ENCODE measurements at regions not wholly inside any gene's neighbourhood (a gene's known extent, or its start where the extent isn't known, plus 50 kb on each side); places are given as distances from the start of the nearest gene placed in this dataset.

DNA sequence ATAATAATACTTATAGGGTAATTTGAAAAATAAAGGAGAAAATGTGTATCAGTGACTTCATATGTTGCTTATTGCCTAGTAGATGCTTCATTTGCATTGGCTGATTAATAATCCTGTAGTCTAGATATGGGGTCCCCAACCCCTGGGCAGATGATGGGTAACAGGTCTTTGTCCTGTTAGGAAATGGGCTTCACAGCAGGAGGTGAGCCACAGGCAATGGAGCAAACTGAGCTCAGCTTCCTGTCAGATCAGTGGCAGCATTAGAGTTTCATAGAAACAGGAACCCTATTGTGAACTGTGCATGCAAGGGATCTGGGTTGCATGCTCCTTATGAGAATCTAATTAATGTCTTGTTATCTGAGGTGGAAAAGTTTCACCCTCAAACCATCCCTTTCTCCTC, 1049.5 kb upstream of the EPHA7 start:
- Histone ChIP-seq H3K9ac (no peak overlapping the region), H3K79me2 (ENCODE audit: low read depth) (no peaks in the 10 kb centered on the region), H3K4me2 (no peak overlapping the region), H3K27me3 (no peaks in the 10 kb centered on the region), H3K4me1 (peaks cover 4% of the 10 kb centered on the region), H4K20me1 (ENCODE audit: low read depth) (no peaks in the 10 kb centered on the region), H3F3A (ENCODE audit: low read depth) (no peaks in the 10 kb centered on the region), H3K4me3 (no peak overlapping the region), H2AFZ (replicated peaks) (no peak overlapping the region), H3K9me3 (ENCODE audit: low read depth) (no peaks in the 10 kb centered on the region), H3K36me3 (no peaks in the 10 kb centered on the region), H3K27ac (no peak overlapping the region)
- Mint-ChIP-seq H3K4me1 (no peaks in the 10 kb centered on the region), H3K4me3 (no peak overlapping the region), H3K9me3 (no peaks in the 10 kb centered on the region), H3K36me3 (no peaks in the 10 kb centered on the region), H3K27me3 (ENCODE audit: insufficient read depth, low read depth) (no peaks in the 10 kb centered on the region), H3K27ac (no peak overlapping the region)
- TF ChIP-seq CTCF (IDR thresholded peaks at IDR 0.05), result no peak
- no peak for TF ChIP-seq EZH2 (IDR thresholded peaks at IDR 0.05)
- TF ChIP-seq EZH2phosphoT487 (IDR thresholded peaks at IDR 0.05), result no peak
- DNase-seq (ENCODE audit: low spot score), result no peak

DNA sequence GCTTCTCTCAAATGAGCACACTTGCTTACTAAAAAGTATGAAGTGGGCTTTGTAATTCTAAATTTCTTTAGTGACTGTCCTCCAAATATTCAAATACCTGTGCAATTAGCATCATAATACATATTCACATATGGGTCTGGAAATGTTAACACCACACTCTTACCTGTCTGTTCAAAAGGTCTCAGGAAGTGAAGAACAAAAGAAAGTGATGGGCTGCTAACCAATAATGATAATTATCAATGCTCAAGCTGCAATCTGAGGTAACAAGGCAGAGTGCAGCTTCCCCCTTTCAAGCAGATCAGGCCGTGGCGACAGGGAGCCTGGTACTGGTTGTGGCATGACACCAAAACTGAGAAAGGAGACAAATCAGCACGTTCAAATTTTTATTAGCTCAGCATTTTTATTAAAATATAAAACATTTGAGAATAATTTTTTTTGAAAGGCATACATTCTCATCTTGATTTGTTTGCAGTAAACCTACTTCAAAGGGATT, 1044.7 kb upstream of the EPHA7 start:
- H3K4me2 ChIP-seq, result no peak overlapping the region
- no peak overlapping the region for H3K27ac ChIP-seq
- H3K79me2 ChIP-seq (ENCODE audit: low read depth), result no peaks in the 10 kb centered on the region
- no peaks in the 10 kb centered on the region for H4K20me1 ChIP-seq (ENCODE audit: low read depth)
- H3K4me3 ChIP-seq, result no peak overlapping the region
- no peak overlapping the region for H2AFZ ChIP-seq (replicated peaks)
- H3F3A ChIP-seq (ENCODE audit: low read depth), result no peaks in the 10 kb centered on the region
- TF ChIP-seq EZH2phosphoT487 (IDR thresholded peaks at IDR 0.05) (no peak), EZH2 (IDR thresholded peaks at IDR 0.05) (no peak), CTCF (IDR thresholded peaks at IDR 0.05) (no peak)
- H3K36me3 ChIP-seq, result no peaks in the 10 kb centered on the region
- H3K9me3 Mint-ChIP-seq, result peaks cover 2% of the 10 kb centered on the region
- DNase-seq (ENCODE audit: low spot score), result no peak
- no peak overlapping the region for H3K27ac Mint-ChIP-seq
- peaks cover 3% of the 10 kb centered on the region for H3K4me1 Mint-ChIP-seq
- peaks cover 9% of the 10 kb centered on the region for H3K4me1 ChIP-seq
- H3K27me3 ChIP-seq, result no peaks in the 10 kb centered on the region
- H3K4me3 Mint-ChIP-seq, result no peak overlapping the region
- peaks cover 7% of the 10 kb centered on the region for H3K27me3 Mint-ChIP-seq (ENCODE audit: insufficient read depth, low read depth)
- H3K36me3 Mint-ChIP-seq, result no peaks in the 10 kb centered on the region
- no peaks in the 10 kb centered on the region for H3K9me3 ChIP-seq (ENCODE audit: low read depth)
- H3K9ac ChIP-seq, result no peak overlapping the region

- no peaks in the 10 kb centered on the region for H3K36me3 Mint-ChIP-seq
- TF ChIP-seq CTCF (IDR thresholded peaks at IDR 0.05) (no peak), EZH2 (IDR thresholded peaks at IDR 0.05) (no peak), EZH2phosphoT487 (IDR thresholded peaks at IDR 0.05) (no peak)
- H3K4me3 ChIP-seq, result no peak overlapping the region
- H3K27ac ChIP-seq, result no peak overlapping the region
- H3K4me2 ChIP-seq, result no peak overlapping the region
- H3K36me3 ChIP-seq, result no peaks in the 10 kb centered on the region
- H3K4me1 Mint-ChIP-seq, result peaks cover 3% of the 10 kb centered on the region
- no peak overlapping the region for H3K9ac ChIP-seq
- peaks cover 7% of the 10 kb centered on the region for H3K27me3 Mint-ChIP-seq (ENCODE audit: insufficient read depth, low read depth)
- H3K4me3 Mint-ChIP-seq, result no peak overlapping the region
- H2AFZ ChIP-seq (replicated peaks), result peak overlapping the region; percentile 73
- peaks cover 5% of the 10 kb centered on the region for H3K4me1 ChIP-seq
- H4K20me1 ChIP-seq (ENCODE audit: low read depth), result no peaks in the 10 kb centered on the region
- H3K9me3 ChIP-seq (ENCODE audit: low read depth), result no peaks in the 10 kb centered on the region
- H3K79me2 ChIP-seq (ENCODE audit: low read depth), result no peaks in the 10 kb centered on the region
- H3K27ac Mint-ChIP-seq, result peak overlapping the region; percentile 67
- peaks cover 2% of the 10 kb centered on the region for H3K9me3 Mint-ChIP-seq
- no peaks in the 10 kb centered on the region for H3F3A ChIP-seq (ENCODE audit: low read depth)
- H3K27me3 ChIP-seq, result no peaks in the 10 kb centered on the region
- no peak for DNase-seq (ENCODE audit: low spot score)
Observed at GRCh38 chr6:94463306-94463705, 1043.9 kb upstream of the EPHA7 start.

Measured in neural progenitor cell (in vitro differentiated cells).